Endothelial cell of hepatic sinusoid (primary cell): ENCODE measurements at regions not wholly inside any gene's neighbourhood (a gene's known extent, or its start where the extent isn't known, plus 50 kb on each side); places are given as distances from the start of the nearest gene placed in this dataset.
"Not testable (repeated sequence)": the region's sequence is repeated elsewhere in the genome, so short reads cannot be mapped to it uniquely, and the experiment has no call there.

Experiments used
- in situ Hi-C: cut with HindIII; loops from 2 replicates; pipeline ENCODE4 v1.10.0; 2017; ENCODE audit warnings: low sequenced_read_pairs

DNA sequence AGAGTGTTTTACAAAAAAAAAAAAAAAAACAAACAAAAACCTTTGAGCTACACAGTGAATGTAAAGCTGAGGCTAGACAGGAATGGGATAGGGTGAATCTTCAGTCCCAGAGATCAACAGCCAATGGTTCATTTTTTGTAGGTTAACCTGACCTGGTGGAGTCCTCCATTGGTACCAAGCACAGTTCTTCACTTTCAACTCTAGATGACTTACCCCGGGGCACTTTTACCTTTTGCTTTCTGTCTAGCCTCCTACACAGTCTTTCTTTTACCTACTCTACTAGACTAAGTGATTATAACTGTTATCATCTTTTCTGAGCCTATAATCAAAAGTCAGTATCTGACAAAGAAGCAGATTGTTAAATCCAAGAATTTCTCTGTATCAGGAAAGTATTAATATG lies 50.9 kb downstream of the ANXA2R start:
- in situ Hi-C loops, result no loop called here

DNA sequence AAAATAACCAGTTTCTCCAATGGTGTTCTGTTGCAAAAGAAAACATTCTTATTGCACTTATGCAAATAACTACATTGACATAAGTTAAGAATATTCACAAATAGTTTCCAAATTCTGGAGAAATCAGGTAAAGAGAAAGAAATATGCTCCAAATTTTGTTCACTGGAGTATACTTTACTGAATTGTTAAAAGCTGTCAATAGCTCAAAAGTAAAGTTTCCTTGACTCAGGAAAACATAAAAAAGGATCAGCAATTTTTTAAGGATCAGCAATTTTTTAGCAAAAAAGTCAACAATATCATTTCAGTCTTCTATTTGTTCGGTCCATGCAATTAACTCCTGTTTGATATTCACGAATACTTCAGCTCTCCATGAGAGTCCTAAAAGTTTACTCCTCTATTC lies 51.6 kb downstream of the ANXA2R start:
- in situ Hi-C loops, result no loop called here

DNA sequence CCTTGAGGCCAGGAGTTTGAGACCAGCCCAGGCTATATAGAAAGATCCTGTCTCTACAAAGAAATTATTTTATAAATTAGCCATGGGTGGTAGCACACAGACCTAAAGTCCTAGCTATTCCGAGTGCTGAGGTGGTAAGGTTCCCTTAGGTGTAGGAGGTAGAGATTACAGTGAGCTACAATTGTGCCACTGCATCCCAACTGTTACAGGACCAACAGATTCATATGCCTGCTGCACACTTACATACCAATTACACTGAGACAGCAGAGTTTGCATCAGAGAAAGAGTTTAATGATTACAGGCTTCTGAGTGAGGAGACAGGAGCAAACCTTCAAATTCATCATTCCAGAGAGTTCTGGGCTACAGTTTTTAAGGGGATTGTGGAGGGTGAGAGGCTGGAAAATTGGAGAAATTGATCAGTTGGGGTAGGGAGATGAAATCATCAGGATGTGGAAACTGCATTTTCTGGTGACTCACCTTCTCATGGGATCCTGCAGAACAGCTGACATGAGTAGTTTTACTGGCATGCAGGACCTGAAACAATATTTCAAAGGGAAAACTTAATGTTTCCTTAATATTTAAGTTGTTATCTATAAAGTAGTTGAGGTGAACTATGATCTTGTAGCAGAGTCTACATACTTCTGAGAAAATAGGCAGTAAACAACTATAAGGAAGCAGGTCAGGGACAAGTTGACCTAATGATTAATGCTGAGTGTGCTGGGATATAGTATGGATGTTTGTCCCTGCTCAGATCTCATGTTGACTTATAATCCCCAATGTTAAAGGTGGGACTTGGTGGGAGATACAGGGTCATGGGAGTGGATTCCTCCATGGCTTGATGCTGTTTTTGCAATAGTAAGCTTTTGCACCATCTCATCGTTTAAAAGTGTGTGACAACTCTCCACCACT lies 54.7 kb downstream of the ANXA2R start:
- in situ Hi-C loops, result no loop called here

DNA sequence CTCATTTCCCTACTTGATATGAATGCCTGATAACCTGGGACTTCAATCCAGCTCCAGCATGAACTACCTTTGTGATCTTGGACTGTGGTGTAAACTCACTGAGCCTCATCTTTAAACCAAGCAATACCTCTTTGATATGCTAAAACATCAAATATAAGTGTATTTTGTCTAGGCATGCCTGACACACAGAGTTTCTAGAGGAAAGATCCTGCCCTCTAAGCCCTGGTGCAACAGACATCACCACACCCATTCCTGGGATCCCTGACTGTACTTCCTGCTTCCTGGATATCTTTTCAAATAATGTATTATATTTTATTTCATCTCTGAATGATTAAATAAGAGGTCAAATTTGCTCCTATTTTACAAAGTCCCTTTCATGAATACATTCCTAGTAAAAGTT lies 55.8 kb downstream of the ANXA2R start:
- in situ Hi-C loops, result no loop called here

DNA sequence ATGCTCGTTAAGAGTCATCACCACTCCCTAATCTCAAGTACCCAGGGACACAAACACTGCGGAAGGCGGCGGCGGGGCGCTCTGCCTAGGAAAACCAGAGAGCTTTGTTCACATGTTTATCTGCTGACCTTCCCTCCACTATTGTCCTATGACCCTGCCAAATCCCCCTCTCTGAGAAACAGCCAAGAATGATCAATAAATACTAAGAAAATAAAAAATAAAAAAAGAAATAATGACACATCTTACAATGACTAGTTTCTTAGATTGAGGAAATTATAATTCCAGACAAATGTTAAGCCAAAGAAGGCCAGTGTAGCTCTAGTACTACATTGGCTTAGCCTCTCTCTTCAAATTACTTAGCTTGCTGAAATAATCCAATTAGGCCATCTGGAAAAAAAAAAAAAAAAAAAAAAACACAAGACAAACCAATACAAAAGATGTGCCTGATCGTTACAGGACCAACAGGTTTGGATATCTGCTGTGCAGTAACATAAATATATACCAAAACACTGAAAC lies 58.0 kb downstream of the ANXA2R start:
- in situ Hi-C loops, result no loop called here

DNA sequence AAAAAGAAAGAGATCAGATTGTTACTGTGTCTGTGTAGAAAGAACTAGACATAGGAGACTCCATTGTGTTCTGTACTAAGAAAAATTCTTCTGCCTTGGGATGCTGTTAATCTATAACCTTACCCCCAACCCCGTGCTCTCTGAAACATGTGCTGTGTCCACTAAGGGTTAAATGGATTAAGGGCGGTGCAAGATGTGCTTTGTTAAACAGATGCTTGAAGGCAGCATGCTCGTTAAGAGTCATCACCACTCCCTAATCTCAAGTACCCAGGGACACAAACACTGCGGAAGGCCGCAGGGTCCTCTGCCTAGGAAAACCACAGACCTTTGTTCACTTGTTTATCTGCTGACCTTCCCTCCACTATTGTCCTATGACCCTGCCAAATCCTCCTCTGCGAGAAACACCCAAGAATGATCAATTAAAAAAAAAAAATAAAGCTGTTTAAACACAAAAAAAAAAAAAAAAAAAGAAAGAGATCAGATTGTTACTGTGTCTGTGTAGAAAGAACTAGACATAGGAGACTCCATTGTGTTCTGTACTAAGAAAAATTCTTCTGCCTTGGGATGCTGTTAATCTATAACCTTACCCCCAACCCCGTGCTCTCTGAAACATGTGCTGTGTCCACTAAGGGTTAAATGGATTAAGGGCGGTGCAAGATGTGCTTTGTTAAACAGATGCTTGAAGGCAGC lies 58.6 kb downstream of the ANXA2R start:
- in situ Hi-C loops, result not testable (repeated sequence)

DNA sequence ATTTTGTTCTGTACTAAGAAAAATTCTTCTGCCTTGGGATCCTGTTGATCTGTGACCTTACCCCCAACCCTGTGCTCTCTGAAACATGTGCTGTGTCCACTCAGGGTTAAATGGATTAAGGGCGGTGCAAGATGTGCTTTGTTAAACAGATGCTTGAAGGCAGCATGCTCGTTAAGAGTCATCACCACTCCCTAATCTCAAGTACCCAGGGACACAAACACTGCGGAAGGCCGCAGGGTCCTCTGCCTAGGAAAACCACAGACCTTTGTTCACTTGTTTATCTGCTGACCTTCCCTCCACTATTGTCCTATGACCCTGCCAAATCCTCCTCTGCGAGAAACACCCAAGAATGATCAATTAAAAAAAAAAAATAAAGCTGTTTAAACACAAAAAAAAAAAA lies 59.1 kb downstream of the ANXA2R start:
- in situ Hi-C loops, result not testable (repeated sequence)

DNA sequence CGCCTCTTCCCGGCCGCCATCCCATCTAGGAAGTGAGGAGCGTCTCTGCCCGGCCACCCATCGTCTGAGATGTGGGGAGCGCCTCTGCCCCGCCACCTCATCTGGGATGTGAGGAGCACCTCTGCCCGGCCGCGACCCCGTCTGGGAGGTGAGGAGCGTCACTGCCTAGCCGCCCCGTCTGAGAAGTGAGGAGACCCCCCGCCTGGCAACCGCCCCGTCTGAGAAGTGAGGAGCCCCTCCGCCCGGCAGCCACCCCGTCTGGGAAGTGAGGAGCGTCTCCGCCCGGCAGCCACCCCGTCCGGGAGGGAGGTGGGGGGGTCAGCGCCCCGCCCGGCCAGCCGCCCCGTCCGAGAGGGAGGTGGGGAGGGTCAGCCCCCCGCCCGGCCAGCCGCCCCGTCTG lies 59.7 kb downstream of the ANXA2R start:
- in situ Hi-C loops, result not testable (repeated sequence)

DNA sequence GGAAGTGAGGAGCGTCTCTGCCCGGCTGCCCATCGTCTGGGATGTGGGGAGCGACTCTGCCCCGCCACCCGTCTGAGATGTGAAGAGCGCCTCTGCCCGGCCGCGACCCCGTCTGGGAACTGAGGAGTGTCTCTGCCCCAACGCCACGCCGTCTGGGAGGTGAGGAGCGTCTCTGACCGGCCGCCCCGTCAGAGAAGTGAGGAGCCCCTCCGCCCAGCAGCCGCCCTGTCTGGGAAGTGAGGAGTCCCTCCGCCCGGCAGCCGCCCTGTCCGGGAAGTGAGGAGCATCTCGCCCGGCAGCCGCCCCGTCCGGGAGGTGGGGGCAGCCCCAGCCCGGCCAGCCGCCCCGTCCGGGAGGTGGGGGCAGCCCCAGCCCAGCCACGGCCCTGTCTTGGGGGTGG lies 60.9 kb downstream of the ANXA2R start:
- in situ Hi-C loops, result not testable (repeated sequence)

DNA sequence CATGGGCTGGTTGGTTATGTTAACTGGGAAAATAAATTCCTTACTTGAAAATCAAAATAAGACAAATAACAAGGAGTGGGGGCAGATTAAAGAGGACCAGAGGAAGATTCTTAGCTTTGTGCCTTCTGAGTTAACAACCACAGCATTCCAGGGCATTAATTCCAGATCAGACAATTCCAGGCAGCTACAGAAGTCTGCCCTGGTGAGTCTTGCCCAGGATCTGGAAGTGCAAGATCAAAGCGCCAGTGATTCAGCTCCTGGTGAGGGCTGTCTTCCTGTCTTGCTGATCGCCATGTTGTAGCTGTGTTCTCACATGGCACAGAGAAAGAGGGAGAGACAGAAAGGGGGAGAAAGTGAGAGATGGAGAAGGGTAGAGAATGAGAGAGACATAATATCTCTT lies 65.6 kb downstream of the ANXA2R start:
- in situ Hi-C loops, result no loop called here

DNA sequence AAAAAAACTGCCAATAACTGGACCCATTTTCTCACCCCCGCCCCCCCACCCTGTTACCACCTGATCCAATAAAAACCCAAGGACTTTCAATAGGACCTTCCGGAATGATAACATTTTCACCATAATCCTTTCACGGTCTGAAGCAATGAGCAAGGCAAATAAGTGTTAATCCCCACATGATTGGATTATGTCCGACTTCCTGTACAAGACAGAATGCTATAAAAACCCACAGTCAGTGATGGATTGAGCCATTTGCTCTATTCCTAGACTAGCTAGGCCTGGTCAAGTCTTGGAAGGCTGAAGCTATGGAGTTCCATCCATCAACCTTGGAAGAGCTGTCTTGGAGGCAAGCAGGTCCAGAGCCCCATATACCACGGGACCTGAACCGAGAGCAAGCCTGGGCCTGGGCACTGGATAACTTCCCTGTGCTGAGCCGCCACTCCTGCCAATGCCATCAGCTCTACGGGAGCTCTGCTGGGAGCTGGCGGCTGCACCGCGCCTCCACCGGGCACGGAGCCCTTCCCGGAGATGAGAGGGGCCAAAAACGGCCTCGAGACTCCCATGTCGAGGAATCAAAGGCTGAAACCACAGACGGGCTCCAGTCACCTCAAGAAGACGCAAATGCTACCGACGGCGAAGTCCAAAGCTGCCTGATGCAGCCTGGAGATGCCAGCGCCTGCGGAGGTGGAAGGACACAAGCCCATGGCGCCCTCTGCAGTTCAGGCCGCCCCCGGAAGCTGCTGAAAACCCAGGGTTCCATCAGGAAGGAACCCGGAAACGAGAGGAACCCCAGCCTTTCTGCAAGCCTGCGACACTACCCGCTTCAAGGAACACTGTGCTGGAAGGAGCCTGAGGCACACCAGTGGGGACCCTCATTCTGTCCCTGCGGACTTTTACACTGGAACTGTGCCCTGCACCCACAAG lies 69.2 kb downstream of the ANXA2R start:
- in situ Hi-C loops, result no loop called here

DNA sequence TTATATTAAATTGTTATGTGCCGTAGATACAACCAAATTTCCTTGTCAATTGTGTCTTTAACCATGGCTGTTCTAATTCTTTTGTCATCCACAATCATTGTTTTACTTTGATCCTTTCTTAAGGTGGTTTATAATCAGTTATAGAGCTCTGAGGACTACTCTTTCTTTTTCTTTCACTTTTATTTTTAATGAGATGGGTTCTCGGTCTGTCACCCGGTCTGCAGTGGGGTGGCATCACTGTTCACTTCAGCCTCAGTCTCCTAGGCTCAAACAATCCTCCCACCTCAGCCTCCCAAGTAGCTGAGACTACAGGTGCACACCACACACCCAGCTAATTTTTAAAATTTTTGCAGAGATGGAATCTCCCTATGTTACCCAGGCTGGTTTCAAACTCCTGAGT lies 74.2 kb downstream of the ANXA2R start:
- in situ Hi-C loops, result no loop called here

DNA sequence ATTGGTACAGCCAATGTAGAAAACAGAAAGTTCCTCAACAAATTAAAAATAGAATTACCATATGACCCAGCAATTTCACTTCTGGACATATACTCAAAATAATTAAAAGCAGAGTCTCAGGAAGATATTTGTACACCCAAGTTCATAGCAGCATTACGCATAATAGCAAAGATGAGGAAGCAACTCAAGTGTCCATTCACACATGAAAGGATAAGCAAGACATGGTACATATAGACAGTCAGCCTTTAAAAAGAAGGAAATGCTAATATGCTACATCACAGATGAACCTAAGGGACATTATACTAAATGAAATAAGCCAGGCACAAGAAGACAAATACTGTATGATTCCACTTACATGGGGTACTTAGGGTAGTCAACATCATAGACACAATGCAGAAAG lies 76.7 kb downstream of the ANXA2R start:
- in situ Hi-C loops, result no loop called here

DNA sequence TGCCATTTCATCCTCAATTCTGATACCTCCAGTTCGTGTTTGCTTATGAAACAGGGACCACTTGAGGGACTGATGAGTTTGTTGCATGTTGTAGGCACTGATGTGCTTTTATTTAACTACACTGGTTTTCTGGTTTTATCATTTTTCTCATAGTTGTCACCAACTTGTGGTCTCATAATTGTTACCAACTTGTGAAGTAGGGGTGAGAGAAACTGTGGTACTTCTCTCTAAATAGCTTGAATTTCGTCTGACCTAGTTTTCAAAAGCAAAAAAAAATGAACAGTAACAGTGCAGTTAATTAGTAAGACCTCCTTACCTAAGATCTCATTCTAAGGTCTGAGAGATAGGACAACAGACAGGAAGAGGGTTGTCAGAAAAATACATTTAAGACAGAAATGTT lies 78.0 kb downstream of the ANXA2R start:
- in situ Hi-C loops, result no loop called here

DNA sequence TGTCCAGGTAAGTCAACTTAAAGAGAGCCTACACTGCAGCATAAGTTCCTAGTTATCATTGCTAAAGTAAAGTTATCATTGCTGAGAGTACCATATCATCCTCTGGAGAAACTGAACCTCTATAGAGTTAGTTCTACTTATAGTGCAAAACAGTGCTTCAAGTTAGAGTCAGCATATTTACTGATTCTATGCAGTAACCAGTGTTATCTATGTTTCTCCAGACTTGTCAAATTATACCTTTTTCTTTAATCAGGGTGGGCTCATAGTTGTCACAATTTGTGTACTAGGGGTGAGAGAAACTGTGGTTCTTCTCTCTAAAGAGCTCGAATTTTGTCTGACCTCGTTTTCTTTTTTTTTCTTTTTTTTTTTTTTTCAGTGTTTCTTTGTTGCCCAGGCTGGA lies 79.6 kb downstream of the ANXA2R start:
- in situ Hi-C loops, result no loop called here

DNA sequence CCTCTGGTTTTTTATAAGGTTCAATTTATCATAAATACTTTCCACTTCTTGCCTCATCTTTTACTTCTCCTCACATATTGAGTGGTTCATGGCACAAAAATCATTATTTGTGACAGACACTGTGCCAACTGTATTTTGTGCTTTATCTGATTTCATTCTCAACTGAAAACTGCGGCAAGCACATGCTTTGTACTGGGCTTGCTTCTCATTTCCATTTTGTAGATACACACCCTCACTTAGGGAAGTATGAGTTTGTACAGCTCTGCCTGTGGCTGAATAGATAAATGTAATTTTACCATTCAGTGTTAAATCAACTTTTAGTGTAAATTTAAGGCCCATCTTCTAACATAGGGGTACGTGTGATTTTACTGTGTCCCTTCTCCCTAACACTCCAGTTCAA lies 83.6 kb downstream of the ANXA2R start:
- in situ Hi-C loops, result no loop called here

DNA sequence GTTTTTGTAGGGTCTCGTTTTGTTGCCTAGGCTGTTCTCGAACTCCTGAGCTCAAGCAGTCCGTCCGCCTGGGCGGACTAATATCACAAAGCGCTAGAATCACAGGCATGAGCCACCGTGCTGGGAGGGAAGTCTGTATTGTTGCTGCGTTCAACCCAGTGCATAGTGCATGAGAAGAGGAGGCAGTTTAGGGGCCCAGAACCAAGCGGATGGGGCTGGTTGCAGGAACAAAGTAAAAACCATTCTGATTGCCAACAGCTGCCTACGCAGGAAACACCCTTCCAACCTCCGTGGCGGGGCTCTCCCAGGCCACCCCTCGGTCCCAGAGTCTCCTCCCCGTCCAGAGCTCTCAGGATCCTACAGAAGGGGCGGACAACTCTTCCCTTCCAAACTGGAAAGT lies 87.1 kb downstream of the ANXA2R start:
- in situ Hi-C loops, result no loop called here

DNA sequence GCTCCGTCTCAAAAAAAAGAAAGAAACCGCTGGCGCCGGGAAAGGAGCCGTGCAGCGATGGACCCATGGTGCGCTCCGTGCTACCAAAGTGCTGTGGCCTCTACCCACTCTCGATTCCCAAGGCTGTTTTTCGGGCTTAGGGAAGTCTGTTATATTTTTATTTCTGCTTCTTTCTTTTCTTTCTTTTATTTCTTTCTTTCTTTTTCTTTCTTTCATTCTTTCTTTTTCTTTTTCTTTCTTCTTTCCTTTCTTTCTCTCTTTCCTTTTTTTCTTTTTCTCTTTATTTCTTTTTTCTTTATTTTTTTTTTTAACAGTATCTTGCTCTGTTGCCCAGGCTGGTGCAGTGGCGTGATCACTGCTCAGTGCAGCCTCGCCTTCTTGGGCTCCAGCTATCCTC lies 87.5 kb downstream of the ANXA2R start:
- in situ Hi-C loops, result no loop called here

DNA sequence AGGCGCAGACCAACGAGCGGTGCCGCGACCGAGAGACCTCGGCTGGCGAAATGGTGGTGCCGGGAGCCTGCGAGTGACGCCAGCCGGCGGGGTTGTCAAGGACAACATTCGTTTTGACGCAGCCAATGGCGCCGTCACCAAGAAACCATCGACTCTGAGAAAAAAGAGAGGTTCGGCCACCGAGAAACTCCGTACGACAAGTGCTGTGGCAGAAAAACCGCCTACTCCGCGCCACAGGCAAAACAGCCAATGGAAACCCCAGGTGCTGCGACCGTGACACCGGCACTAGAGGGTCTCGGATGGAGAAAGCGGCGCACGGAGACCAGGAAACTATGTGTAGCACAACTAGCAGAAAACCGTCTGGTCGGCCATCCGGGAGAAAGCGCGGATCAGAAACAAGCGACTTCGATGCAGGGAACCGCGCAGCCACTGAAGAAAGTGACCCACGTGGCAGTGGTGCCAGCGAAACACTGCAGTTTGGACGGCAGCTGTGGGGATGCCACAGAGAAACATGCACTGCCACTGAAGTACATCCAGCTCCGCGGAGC lies 88.8 kb downstream of the ANXA2R start:
- in situ Hi-C loops, result no loop called here

DNA sequence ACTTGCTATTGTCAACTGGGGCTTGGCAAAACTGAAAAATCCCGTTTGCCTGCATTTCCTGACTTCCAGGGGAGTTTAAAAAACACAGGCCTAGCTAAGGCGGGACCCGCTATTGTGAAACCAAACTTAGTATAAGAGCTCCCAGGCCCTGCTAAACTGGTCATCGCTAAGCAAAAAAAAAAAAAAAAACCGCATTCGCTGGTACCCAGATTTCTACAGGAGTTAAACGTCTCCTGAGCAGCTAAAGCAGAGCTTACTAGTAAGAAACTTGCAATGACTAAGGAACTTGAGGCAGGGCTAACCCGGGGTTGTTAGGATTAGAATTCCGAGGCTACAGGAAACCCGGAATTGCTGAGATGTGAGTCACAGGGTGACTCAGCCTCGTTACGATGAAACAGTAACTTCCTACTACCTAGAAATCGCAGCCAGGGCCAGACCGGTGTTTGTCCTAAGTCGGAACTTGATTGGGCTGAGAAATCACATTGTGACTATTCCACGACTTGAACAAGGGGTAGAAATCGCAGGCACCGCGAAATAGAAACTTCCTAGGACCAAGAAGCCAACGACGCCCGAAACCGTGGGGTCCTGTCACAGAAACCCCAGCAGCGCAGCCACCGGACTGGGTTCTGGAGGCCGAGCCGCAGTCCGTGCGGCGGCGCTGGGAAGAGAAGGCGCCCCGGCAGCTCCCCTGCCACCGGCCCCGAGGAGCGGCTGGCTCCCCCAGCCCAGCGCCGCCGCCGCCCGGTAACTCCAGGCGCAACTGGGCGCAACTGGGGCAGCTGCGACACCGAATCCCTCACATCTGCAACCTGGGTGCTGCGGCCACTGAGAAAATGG lies 89.4 kb downstream of the ANXA2R start:
- in situ Hi-C loops, result no loop called here
